Mesenchymal stem cell (in vitro differentiated cells and primary cell): ENCODE measurements at regions not wholly inside any gene's neighbourhood (a gene's known extent, or its start where the extent isn't known, plus 50 kb on each side); places are given as distances from the start of the nearest gene placed in this dataset.
"Not testable (repeated sequence)": the region's sequence is repeated elsewhere in the genome, so short reads cannot be mapped to it uniquely, and the experiment has no call there.

Source experiments
- DNase-seq: peaks from one replicate; pipeline ENCODE4 v3.0.0-alpha.2; 2013
- H2AFZ ChIP-seq: one replicate; pipeline ENCODE4 v1.6.1; 2013; ENCODE audit warnings: low read depth, mild to moderate bottlenecking, control low read depth, inconsistent platforms, low read length, moderate library complexity
- H2AK5ac ChIP-seq: 2 replicates; pipeline ENCODE4 v1.6.1; 2013; ENCODE audit warnings: low read length, moderate library complexity, mild to moderate bottlenecking, inconsistent platforms; ENCODE audit not compliant: severe bottlenecking
- H2BK120ac ChIP-seq: one replicate; pipeline ENCODE4 v1.6.1; 2013; ENCODE audit warnings: low read depth, mild to moderate bottlenecking, inconsistent platforms, low read length, moderate library complexity
- H2BK12ac ChIP-seq, 2 experiments: one replicate each; pipeline ENCODE4 v1.6.1; 2013; ENCODE audit warnings: inconsistent platforms in 2 of 2, low read length in 2 of 2, mild to moderate bottlenecking in 2 of 2, moderate library complexity in 2 of 2, control low read depth in 1 of 2
- H2BK15ac ChIP-seq: one replicate; pipeline ENCODE4 v1.6.1; 2013; ENCODE audit warnings: mild to moderate bottlenecking, low read depth, inconsistent platforms; ENCODE audit not compliant: poor library complexity, severe bottlenecking
- H2BK5ac ChIP-seq: 2 replicates; pipeline ENCODE4 v1.6.1; 2013; ENCODE audit warnings: low read depth, mild to moderate bottlenecking, low read length, control low read depth, inconsistent platforms; ENCODE audit not compliant: poor library complexity, severe bottlenecking
- H3K14ac ChIP-seq, 2 experiments: one replicate each; pipeline ENCODE4 v1.6.1; 2013; ENCODE audit warnings: inconsistent platforms in 2 of 2, low read length in 2 of 2, control low read depth in 1 of 2, mild to moderate bottlenecking in 1 of 2, moderate library complexity in 1 of 2
- H3K18ac ChIP-seq, 2 experiments: one replicate each; pipeline ENCODE4 v1.6.1; 2013; ENCODE audit warnings: inconsistent platforms in 2 of 2, low read length in 2 of 2, control low read depth in 1 of 2, low read depth in 1 of 2, mild to moderate bottlenecking in 1 of 2
- H3K23ac ChIP-seq, 2 experiments: one replicate each; pipeline ENCODE4 v1.6.1; 2013; ENCODE audit warnings: inconsistent platforms in 2 of 2, low read length in 2 of 2, mild to moderate bottlenecking in 2 of 2, moderate library complexity in 2 of 2, control low read depth in 1 of 2
- H3K27ac ChIP-seq: 2 replicates; pipeline ENCODE4 v1.5.1; 2013; ENCODE audit warnings: mild to moderate bottlenecking, moderate library complexity, low read length, control low read depth, inconsistent platforms; ENCODE audit not compliant: poor library complexity, severe bottlenecking
- H3K27me3 ChIP-seq, 2 experiments: 2 replicates each; pipeline versions ENCODE4 v1.6.1 to v1.7.0; 2013; ENCODE audit warnings: low read length in 2 of 2, mild to moderate bottlenecking in 2 of 2, moderate library complexity in 2 of 2, control low read depth in 1 of 2, inconsistent platforms in 1 of 2; ENCODE audit not compliant: control insufficient read depth in 1 of 2, insufficient read depth in 1 of 2
- H3K36me3 ChIP-seq, 2 experiments: 2 replicates each; pipeline versions ENCODE4 v1.6.1 to v1.7.0; 2013; ENCODE audit warnings: low read length in 2 of 2, control low read depth in 1 of 2, inconsistent platforms in 1 of 2, low read depth in 1 of 2, mild to moderate bottlenecking in 1 of 2; ENCODE audit not compliant: insufficient read depth in 2 of 2, control insufficient read depth in 1 of 2
- H3K4ac ChIP-seq, 2 experiments: one replicate each; pipeline ENCODE4 v1.6.1; 2013; ENCODE audit warnings: inconsistent platforms in 2 of 2, low read length in 2 of 2, mild to moderate bottlenecking in 2 of 2, moderate library complexity in 2 of 2, control low read depth in 1 of 2, low read depth in 1 of 2
- H3K4me1 ChIP-seq: 2 replicates; pipeline ENCODE4 v1.6.1; 2013; ENCODE audit warnings: low read depth, low read length, control low read depth; ENCODE audit not compliant: control insufficient read depth, insufficient read depth
- H3K4me2 ChIP-seq: 2 replicates; pipeline ENCODE4 v1.6.1; 2013; ENCODE audit warnings: low read length, mild to moderate bottlenecking, inconsistent platforms; ENCODE audit not compliant: poor library complexity, severe bottlenecking
- H3K4me3 ChIP-seq, 2 experiments: 2 replicates each; pipeline versions ENCODE4 v1.5.1 to v1.7.0; 2013; ENCODE audit warnings: low read length in 2 of 2, mild to moderate bottlenecking in 2 of 2, control low read depth in 1 of 2, low read depth in 1 of 2; ENCODE audit not compliant: insufficient read depth in 1 of 2
- H3K79me1 ChIP-seq: replicated peaks from 2 replicates; pipeline ENCODE4 v1.6.1; 2013; ENCODE audit warnings: mild to moderate bottlenecking, control low read depth, low read length, inconsistent platforms; ENCODE audit not compliant: poor library complexity, severe bottlenecking
- H3K9ac ChIP-seq: 2 replicates; pipeline ENCODE4 v1.7.0; 2013; ENCODE audit warnings: mild to moderate bottlenecking, low read length, moderate library complexity
- H3K9me3 ChIP-seq: 2 replicates; pipeline ENCODE4 v1.7.0; 2013; ENCODE audit warnings: mild to moderate bottlenecking, low read length; ENCODE audit not compliant: control insufficient read depth
- H4K8ac ChIP-seq: one replicate; pipeline ENCODE4 v1.6.1; 2013; ENCODE audit warnings: inconsistent platforms, mild to moderate bottlenecking, low read length, moderate library complexity
- H4K91ac ChIP-seq: one replicate; pipeline ENCODE4 v1.6.1; 2013; ENCODE audit warnings: mild to moderate bottlenecking, low read length, inconsistent platforms
- WGBS: methylation state at CpG from one replicate; pipeline ENCODE4 v1.1.7; 2013; ENCODE audit warnings: mixed read lengths; 5-methylcytosine and 5-hydroxymethylcytosine counted together

DNA sequence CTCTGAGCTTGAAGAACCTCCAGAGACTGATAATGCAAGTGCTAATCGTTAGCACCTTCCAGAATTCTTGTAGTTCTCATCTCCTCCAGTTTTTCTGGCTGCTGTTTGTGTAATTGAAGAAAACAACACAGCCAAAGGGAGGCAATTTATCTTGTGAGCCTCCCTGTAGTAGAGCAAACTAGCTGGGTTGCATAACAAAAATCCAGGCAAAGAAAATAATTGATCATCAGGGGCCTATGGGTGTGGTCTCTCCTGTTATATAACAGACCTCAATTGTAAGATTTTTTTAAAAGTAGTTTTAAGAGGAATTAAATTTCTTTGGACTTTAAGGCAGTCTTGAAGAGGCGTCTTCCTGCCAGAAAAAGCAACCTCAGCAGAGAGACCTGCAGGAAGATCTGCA is 817.0 kb downstream of the CENPC start:
- WGBS = 50% methylated on average over 2 of the region's 2 CpGs
- Histone ChIP-seq H2BK15ac (no peak overlapping the region), H3K79me1 (no peaks in the 10 kb centered on the region), H3K23ac (no peak overlapping the region), H3K9me3 (peaks cover 6% of the 10 kb centered on the region), H3K27me3 (no peaks in the 10 kb centered on the region), H3K14ac (no peak overlapping the region), H2BK5ac (no peak overlapping the region), H4K8ac (no peak overlapping the region), H3K18ac (no peak overlapping the region), H2BK120ac (no peak overlapping the region), H3K36me3 (no peaks in the 10 kb centered on the region), H3K9ac (no peak overlapping the region), H2AFZ (no peak overlapping the region), H3K27ac (no peak overlapping the region), H4K91ac (no peak overlapping the region), H3K4me2 (no peak overlapping the region), H2BK12ac (no peak overlapping the region), H2AK5ac (no peak overlapping the region), H3K4me3 (no peak overlapping the region), H3K4ac (no peak overlapping the region), H3K4me1 (no peaks in the 10 kb centered on the region)
- no peak for DNase-seq

DNA sequence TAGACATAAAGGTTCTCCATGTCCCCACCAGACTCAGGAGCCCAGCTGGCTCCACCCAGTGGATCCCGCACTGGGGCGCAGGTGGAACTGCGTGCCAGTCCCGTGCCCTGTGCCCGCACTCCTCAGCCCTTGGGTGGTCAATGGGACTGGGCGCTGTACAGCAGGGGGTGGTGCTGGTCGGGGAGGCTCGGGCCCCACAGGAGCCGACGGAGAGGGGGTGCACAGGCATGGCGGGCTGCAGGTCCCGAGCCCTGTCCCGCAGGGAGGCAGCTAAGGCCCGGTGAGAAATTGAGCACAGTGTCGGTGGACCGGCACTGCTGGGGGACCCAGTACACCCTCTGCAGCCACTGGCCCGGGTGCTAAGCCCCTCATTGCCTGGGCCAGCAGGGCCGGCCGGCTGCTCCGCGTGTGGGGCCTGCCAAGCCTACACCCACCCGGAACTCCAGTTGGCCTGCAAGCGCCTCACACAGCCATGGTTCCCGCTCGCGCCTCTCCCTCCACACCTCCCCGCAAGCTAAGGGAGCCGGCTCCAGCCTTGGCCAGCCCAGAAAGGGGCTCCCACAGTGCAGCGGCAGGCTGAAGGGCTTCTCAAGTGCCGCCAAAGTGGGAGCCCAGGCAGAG is 832.9 kb downstream of the CENPC start:
- H2BK15ac ChIP-seq, H3K4me3 ChIP-seq, H2BK12ac ChIP-seq, H2AK5ac ChIP-seq, H3K23ac ChIP-seq, H3K9ac ChIP-seq, H3K18ac ChIP-seq, H3K36me3 ChIP-seq, H2BK120ac ChIP-seq, H3K4ac ChIP-seq, H3K4me2 ChIP-seq, H3K27me3 ChIP-seq, H2AFZ ChIP-seq, H2BK5ac ChIP-seq, H3K9me3 ChIP-seq, H3K14ac ChIP-seq, H3K79me1 ChIP-seq, H3K4me1 ChIP-seq, DNase-seq, H4K8ac ChIP-seq, H3K27ac ChIP-seq: not testable (repeated sequence)
- peak overlapping the region; percentile 15 for H4K91ac ChIP-seq
- WGBS = 93% methylated on average over 30 of the region's 30 CpGs

DNA sequence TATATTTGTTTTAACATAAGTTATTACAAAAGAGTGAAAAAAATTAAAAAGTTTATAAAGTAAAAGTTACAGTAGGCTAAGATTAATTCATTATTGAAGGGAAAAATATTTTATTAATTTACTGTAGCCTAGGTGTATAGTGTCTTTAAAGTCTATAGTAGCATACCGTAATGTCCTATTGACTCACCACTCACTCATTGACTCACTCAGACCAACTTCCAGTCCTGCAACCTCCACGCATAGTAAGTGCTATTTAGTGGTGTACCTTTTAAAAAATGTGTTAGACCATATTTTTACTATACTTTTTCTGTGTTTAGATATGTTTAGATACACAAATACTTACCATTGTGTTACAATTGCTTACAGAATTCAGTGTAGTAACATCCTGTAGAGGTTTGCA is 841.1 kb downstream of the CENPC start:
- DNase-seq = no peak
- Histone ChIP-seq H2AK5ac (no peak overlapping the region), H3K9me3 (no peaks in the 10 kb centered on the region), H4K8ac (no peak overlapping the region), H2BK15ac (no peak overlapping the region), H2AFZ (no peak overlapping the region), H3K4me1 (no peaks in the 10 kb centered on the region), H3K4me3 (no peak overlapping the region), H2BK12ac (no peak overlapping the region), H3K27me3 (no peaks in the 10 kb centered on the region), H3K23ac (no peak overlapping the region), H2BK120ac (no peak overlapping the region), H3K14ac (no peak overlapping the region), H3K18ac (no peak overlapping the region), H2BK5ac (no peak overlapping the region), H4K91ac (no peak overlapping the region), H3K4me2 (no peak overlapping the region), H3K79me1 (no peaks in the 10 kb centered on the region), H3K27ac (no peak overlapping the region), H3K9ac (no peak overlapping the region), H3K36me3 (no peaks in the 10 kb centered on the region), H3K4ac (no peak overlapping the region)
- no CpG with 5 or more reads among the region's 2 CpGs for WGBS

GRCh38 chr4:66694739-66695138 is 850.6 kb downstream of the CENPC start:
- H3K4me1 ChIP-seq = no peaks in the 10 kb centered on the region
- no peak overlapping the region for H3K4me3 ChIP-seq
- H3K27me3 ChIP-seq = no peaks in the 10 kb centered on the region
- H3K14ac ChIP-seq = no peak overlapping the region
- no peak overlapping the region for H2BK12ac ChIP-seq
- H2BK5ac ChIP-seq = no peak overlapping the region
- WGBS = 100% methylated on average over 1 of the region's 3 CpGs
- no peak overlapping the region for H3K18ac ChIP-seq
- H3K9me3 ChIP-seq = no peaks in the 10 kb centered on the region
- no peak overlapping the region for H4K91ac ChIP-seq
- no peak overlapping the region for H2AFZ ChIP-seq
- H4K8ac ChIP-seq = no peak overlapping the region
- no peak overlapping the region for H3K4me2 ChIP-seq
- no peaks in the 10 kb centered on the region for H3K36me3 ChIP-seq
- no peak overlapping the region for H2AK5ac ChIP-seq
- no peak overlapping the region for H3K27ac ChIP-seq
- H3K9ac ChIP-seq = no peak overlapping the region
- H2BK15ac ChIP-seq = no peak overlapping the region
- H3K23ac ChIP-seq = no peak overlapping the region
- no peak overlapping the region for H3K4ac ChIP-seq
- no peak for DNase-seq
- no peak overlapping the region for H2BK120ac ChIP-seq
- no peaks in the 10 kb centered on the region for H3K79me1 ChIP-seq
